ENCODE measurements at regions not wholly inside any gene's neighbourhood (a gene's known extent, or its start where the extent isn't known, plus 50 kb on each side); places are given as distances from the start of the nearest gene placed in this dataset.
A peak's percentile ranks its signal among the peaks of the same experiment; 100 is the strongest.

DNA sequence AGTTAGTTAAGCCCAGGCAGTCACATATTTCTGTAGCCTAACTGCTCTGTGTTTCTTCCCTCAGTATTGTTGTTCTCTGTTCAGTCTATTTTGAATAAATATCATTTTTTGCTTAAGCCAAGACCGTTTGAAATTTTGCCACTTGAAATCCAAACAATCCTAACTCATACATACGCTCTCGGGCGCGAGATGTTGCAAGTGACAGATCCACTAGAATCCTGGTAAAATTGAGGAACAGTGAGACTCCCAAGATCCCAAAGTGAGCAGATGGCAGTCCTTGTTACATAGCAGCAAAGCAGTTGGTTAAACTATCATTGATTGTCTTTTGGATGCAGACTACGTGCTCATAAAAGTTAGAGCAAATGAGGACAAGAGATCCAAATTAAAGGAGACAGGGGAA, 625.4 kb downstream of the TBL1XR1 start:
- Histone ChIP-seq H4K20me1 (ENCODE audit: insufficient read depth) (no peaks in the 10 kb centered on the region), H3K9me3 (ENCODE audit: insufficient read depth, low read depth) (no peaks in the 10 kb centered on the region), H3K4me3 (no peak overlapping the region), H3K9me2 (ENCODE audit: insufficient read depth) (0 out of 2 replicates have a peak, but pooled peaks cover 6% of the 10 kb centered on the region), H3K27me3 (ENCODE audit: insufficient read depth, low read depth) (no peaks in the 10 kb centered on the region), H3K79me2 (ENCODE audit: low read depth) (no peaks in the 10 kb centered on the region), H3K36me3 (ENCODE audit: low read depth) (no peaks in the 10 kb centered on the region), H3K27ac (no peak overlapping the region), H3K4me2 (no peak overlapping the region), H3K4me1 (replicated peaks; ENCODE audit: insufficient read depth) (no peaks in the 10 kb centered on the region), H2AFZ (0 out of 2 replicates have a peak overlapping the region, but pooled peaks have one; percentile 10), H3F3A (ENCODE audit: insufficient read depth, low read depth) (no peaks in the 10 kb centered on the region)
- CTCF ChIA-PET, result no interaction called here
- BruUV-seq (replicated peaks), result no TSS peak
- POLR2A ChIA-PET (ENCODE audit: unreplicated experiment), result no interaction called here
- DNase-seq, result no peak
- intact Hi-C loops (cut with micrococcal nuclease; ENCODE audit: unreplicated experiment), result no loop called here
- TF ChIP-seq CTCF (conservative IDR thresholded peaks at IDR 0.05) (no peak), EZH2 (IDR thresholded peaks at IDR 0.05; ENCODE audit: low read depth) (no peak)

DNA sequence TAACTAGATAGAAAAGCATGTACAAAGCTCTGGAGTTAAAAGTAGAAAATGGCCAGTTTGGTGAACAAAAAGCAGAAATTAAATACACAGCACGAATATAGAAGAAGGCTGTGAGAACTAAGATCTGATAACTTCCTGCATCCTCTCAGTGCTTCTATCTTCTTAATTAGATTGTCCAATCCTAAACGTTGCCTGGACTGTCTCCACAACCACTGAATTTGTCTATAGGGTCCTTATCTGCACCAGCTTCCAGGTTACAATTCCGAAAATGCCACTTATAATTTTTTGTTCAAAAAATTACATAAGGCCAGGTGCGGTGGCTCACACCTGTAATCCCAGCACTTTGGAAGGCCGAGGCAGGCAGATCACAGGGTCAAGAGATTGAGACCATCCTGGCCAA, 626.3 kb downstream of the TBL1XR1 start:
- no peak for TF ChIP-seq CTCF (conservative IDR thresholded peaks at IDR 0.05)
- TF ChIP-seq EZH2 (IDR thresholded peaks at IDR 0.05; ENCODE audit: low read depth), result no peak
- no peak for DNase-seq
- H4K20me1 ChIP-seq (ENCODE audit: insufficient read depth), result no peaks in the 10 kb centered on the region
- no peak overlapping the region for H3K4me2 ChIP-seq
- intact Hi-C loops (cut with micrococcal nuclease; ENCODE audit: unreplicated experiment), result no loop called here
- no peaks in the 10 kb centered on the region for H3F3A ChIP-seq (ENCODE audit: insufficient read depth, low read depth)
- ChIA-PET POLR2A (ENCODE audit: unreplicated experiment) (no interaction called here), CTCF (no interaction called here)
- 0 out of 2 replicates have a peak, but pooled peaks cover 6% of the 10 kb centered on the region for H3K9me2 ChIP-seq (ENCODE audit: insufficient read depth)
- H3K27me3 ChIP-seq (ENCODE audit: insufficient read depth, low read depth), result no peaks in the 10 kb centered on the region
- no TSS peak for BruUV-seq (replicated peaks)
- no peak overlapping the region for H2AFZ ChIP-seq
- H3K27ac ChIP-seq, result no peak overlapping the region
- H3K4me3 ChIP-seq, result no peak overlapping the region
- H3K4me1 ChIP-seq (replicated peaks; ENCODE audit: insufficient read depth), result no peaks in the 10 kb centered on the region
- no peaks in the 10 kb centered on the region for H3K36me3 ChIP-seq (ENCODE audit: low read depth)
- peaks cover under 1% of the 10 kb centered on the region; the same call in 1 of the 2 replicates for H3K9me3 ChIP-seq (ENCODE audit: insufficient read depth, low read depth)
- H3K79me2 ChIP-seq (ENCODE audit: low read depth), result no peaks in the 10 kb centered on the region

DNA sequence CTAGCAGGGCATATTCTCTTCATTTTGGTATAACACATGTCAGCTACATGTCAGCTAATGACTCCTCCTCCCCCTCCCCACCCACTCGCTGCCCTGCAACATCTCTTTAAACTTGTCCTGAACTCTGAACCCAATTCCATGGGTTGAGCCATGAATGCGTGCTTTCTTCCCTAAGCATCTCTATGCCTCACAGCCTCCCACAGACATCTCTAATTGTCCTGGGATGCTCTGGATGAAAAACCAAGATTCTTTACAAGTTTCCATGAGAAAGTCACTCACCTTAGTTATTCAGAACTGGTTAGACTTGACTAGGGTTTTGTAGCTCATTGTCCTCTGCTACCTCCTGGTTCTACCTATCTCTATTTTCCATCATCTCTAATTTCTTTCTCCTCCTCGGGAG, 629.1 kb downstream of the TBL1XR1 start:
- no peak overlapping the region for H3K4me3 ChIP-seq
- H4K20me1 ChIP-seq (ENCODE audit: insufficient read depth), result no peaks in the 10 kb centered on the region
- H3F3A ChIP-seq (ENCODE audit: insufficient read depth, low read depth), result no peaks in the 10 kb centered on the region
- no peaks in the 10 kb centered on the region for H3K36me3 ChIP-seq (ENCODE audit: low read depth)
- intact Hi-C loops (cut with micrococcal nuclease; ENCODE audit: unreplicated experiment), result no loop called here
- CTCF ChIA-PET, result no interaction called here
- no TSS peak for BruUV-seq (replicated peaks)
- H3K4me2 ChIP-seq, result no peak overlapping the region
- H3K79me2 ChIP-seq (ENCODE audit: low read depth), result no peaks in the 10 kb centered on the region
- H3K9me2 ChIP-seq (ENCODE audit: insufficient read depth), result 0 out of 2 replicates have a peak, but pooled peaks cover 6% of the 10 kb centered on the region
- POLR2A ChIA-PET (ENCODE audit: unreplicated experiment), result no interaction called here
- no peak overlapping the region for H3K27ac ChIP-seq
- TF ChIP-seq CTCF (conservative IDR thresholded peaks at IDR 0.05), result no peak
- no peak for TF ChIP-seq EZH2 (IDR thresholded peaks at IDR 0.05; ENCODE audit: low read depth)
- no peak overlapping the region for H2AFZ ChIP-seq
- H3K4me1 ChIP-seq (replicated peaks; ENCODE audit: insufficient read depth), result no peaks in the 10 kb centered on the region
- H3K27me3 ChIP-seq (ENCODE audit: insufficient read depth, low read depth), result no peaks in the 10 kb centered on the region
- H3K9me3 ChIP-seq (ENCODE audit: insufficient read depth, low read depth), result peaks cover 3% of the 10 kb centered on the region
- no peak for DNase-seq

Data from PC-9 (cell line).